HK-2 (cell line): ENCODE measurements at regions not wholly inside any gene's neighbourhood (a gene's known extent, or its start where the extent isn't known, plus 50 kb on each side); places are given as distances from the start of the nearest gene placed in this dataset.
"Not testable (repeated sequence)": the region's sequence is repeated elsewhere in the genome, so short reads cannot be mapped to it uniquely, and the experiment has no call there.

ENCODE experiments used
- DNase-seq: peaks from one replicate; pipeline ENCODE4 v3.0.0-alpha.2; 2018; ENCODE audit not compliant: unreplicated experiment

- DNase-seq: no peak
Observed at GRCh38 chr13:74289861-74290773, 155.9 kb upstream of the KLF12 start.

- DNase-seq: no peak
Observed at GRCh38 chr13:74289107-74289506, 154.9 kb upstream of the KLF12 start.

- DNase-seq: no peak
Observed at GRCh38 chr13:74288361-74288911, 154.2 kb upstream of the KLF12 start.

GRCh38 chr13:74287724-74288169, 153.5 kb upstream of the KLF12 start:
- DNase-seq: peak; percentile 1

- no peak for DNase-seq
Observed at GRCh38 chr13:74280795-74281490, 146.7 kb upstream of the KLF12 start.

GRCh38 chr13:74280093-74280794, 146.0 kb upstream of the KLF12 start:
- DNase-seq: no peak

- DNase-seq: no peak
Observed at GRCh38 chr13:74278901-74279300, 144.7 kb upstream of the KLF12 start.

GRCh38 chr13:74274916-74275315, 140.7 kb upstream of the KLF12 start:
- DNase-seq: no peak

- no peak for DNase-seq
Observed at GRCh38 chr13:74273581-74273980, 139.4 kb upstream of the KLF12 start.

GRCh38 chr13:74272826-74273225, 138.6 kb upstream of the KLF12 start:
- DNase-seq: no peak

GRCh38 chr13:74270018-74270417, 135.8 kb upstream of the KLF12 start:
- no peak for DNase-seq

GRCh38 chr13:74266861-74267260, 132.7 kb upstream of the KLF12 start:
- DNase-seq: no peak

- DNase-seq: no peak
Observed at GRCh38 chr13:74266309-74266708, 132.1 kb upstream of the KLF12 start.

GRCh38 chr13:74264333-74264732, 130.1 kb upstream of the KLF12 start:
- no peak for DNase-seq

GRCh38 chr13:74260420-74260819, 126.2 kb upstream of the KLF12 start:
- DNase-seq: not testable (repeated sequence)

GRCh38 chr13:74259641-74260040, 125.4 kb upstream of the KLF12 start:
- DNase-seq: no peak

- DNase-seq: no peak
Observed at GRCh38 chr13:74258961-74259360, 124.8 kb upstream of the KLF12 start.

- DNase-seq: no peak
Observed at GRCh38 chr13:74256969-74257368, 122.8 kb upstream of the KLF12 start.

GRCh38 chr13:74253161-74253560, 119.0 kb upstream of the KLF12 start:
- DNase-seq: no peak

- DNase-seq: no peak
Observed at GRCh38 chr13:74251778-74252519, 117.7 kb upstream of the KLF12 start.

GRCh38 chr13:74250738-74251190, 116.6 kb upstream of the KLF12 start:
- DNase-seq: no peak
